ENCODE measurements at regions not wholly inside any gene's neighbourhood (a gene's known extent, or its start where the extent isn't known, plus 50 kb on each side); places are given as distances from the start of the nearest gene placed in this dataset.
A peak's percentile ranks its signal among the peaks of the same experiment; 100 is the strongest.

GRCh38 chr14:89600950-89601826, 184.2 kb upstream of the FOXN3 start:
- DNase-seq, result no peak

GRCh38 chr14:89600029-89600428, 183.0 kb upstream of the FOXN3 start:
- DNase-seq, result no peak

- DNase-seq, result no peak
Observed at GRCh38 chr14:89598548-89599186, 181.6 kb upstream of the FOXN3 start.

GRCh38 chr14:89592961-89593360, 175.9 kb upstream of the FOXN3 start:
- DNase-seq, result no peak

- DNase-seq, result no peak
Observed at GRCh38 chr14:89589400-89590118, 172.5 kb upstream of the FOXN3 start.

- no peak for DNase-seq
Observed at GRCh38 chr14:89588840-89589296, 171.8 kb upstream of the FOXN3 start.

- DNase-seq, result no peak
Observed at GRCh38 chr14:89588016-89588415, 171.0 kb upstream of the FOXN3 start.

GRCh38 chr14:89587136-89587420, 170.0 kb upstream of the FOXN3 start:
- no peak for DNase-seq

GRCh38 chr14:89586258-89587135, 169.5 kb upstream of the FOXN3 start:
- DNase-seq, result no peak

- DNase-seq, result no peak
Observed at GRCh38 chr14:89578156-89578555, 161.1 kb upstream of the FOXN3 start.

GRCh38 chr14:89576960-89577359, 159.9 kb upstream of the FOXN3 start:
- no peak for DNase-seq

GRCh38 chr14:89576145-89576927, 159.3 kb upstream of the FOXN3 start:
- peak; percentile 75 for DNase-seq

- no peak for DNase-seq
Observed at GRCh38 chr14:89575386-89576061, 158.5 kb upstream of the FOXN3 start.

GRCh38 chr14:89574420-89574819, 157.4 kb upstream of the FOXN3 start:
- DNase-seq, result no peak

GRCh38 chr14:89573399-89573657, 156.3 kb upstream of the FOXN3 start:
- no peak for DNase-seq

- no peak for DNase-seq
Observed at GRCh38 chr14:89572596-89573398, 155.8 kb upstream of the FOXN3 start.

- DNase-seq, result no peak
Observed at GRCh38 chr14:89571491-89571890, 154.5 kb upstream of the FOXN3 start.

- DNase-seq, result no peak
Observed at GRCh38 chr14:89566644-89567415, 149.8 kb upstream of the FOXN3 start.

GRCh38 chr14:89566180-89566579, 149.1 kb upstream of the FOXN3 start:
- no peak for DNase-seq

- DNase-seq, result no peak
Observed at GRCh38 chr14:89565607-89566006, 148.6 kb upstream of the FOXN3 start.
